HG03280 (cell line): ENCODE measurements at regions not wholly inside any gene's neighbourhood (a gene's known extent, or its start where the extent isn't known, plus 50 kb on each side); places are given as distances from the start of the nearest gene placed in this dataset.

Source experiments
- ATAC-seq: cut with Tn5 transposase; IDR thresholded peaks from one replicate; pipeline ENCODE4 v1.9.1; 2021; ENCODE audit warnings: mild to moderate bottlenecking, moderate library complexity; ENCODE audit not compliant: unreplicated experiment

DNA sequence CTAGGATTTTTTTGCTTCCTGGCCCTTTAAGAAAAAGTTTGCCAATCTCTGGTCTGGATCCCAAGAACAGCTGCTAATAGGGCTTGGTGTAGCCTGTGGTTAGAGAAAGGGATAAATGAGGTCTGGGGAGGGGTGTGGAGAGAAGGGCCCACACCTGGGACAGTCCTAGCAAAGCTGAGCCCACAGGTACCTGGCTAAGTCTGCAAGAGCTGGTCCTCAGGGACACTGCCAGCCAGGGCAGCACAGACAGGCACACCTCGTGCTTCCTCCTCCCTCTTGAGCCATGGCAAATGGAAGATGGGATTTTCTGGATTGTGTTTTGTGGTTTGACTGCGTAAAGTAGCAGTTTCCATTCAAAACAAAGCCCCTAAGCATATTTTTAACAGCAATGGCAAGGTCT lies 217.5 kb downstream of the SOX9 start:
- ATAC-seq = no peak

DNA sequence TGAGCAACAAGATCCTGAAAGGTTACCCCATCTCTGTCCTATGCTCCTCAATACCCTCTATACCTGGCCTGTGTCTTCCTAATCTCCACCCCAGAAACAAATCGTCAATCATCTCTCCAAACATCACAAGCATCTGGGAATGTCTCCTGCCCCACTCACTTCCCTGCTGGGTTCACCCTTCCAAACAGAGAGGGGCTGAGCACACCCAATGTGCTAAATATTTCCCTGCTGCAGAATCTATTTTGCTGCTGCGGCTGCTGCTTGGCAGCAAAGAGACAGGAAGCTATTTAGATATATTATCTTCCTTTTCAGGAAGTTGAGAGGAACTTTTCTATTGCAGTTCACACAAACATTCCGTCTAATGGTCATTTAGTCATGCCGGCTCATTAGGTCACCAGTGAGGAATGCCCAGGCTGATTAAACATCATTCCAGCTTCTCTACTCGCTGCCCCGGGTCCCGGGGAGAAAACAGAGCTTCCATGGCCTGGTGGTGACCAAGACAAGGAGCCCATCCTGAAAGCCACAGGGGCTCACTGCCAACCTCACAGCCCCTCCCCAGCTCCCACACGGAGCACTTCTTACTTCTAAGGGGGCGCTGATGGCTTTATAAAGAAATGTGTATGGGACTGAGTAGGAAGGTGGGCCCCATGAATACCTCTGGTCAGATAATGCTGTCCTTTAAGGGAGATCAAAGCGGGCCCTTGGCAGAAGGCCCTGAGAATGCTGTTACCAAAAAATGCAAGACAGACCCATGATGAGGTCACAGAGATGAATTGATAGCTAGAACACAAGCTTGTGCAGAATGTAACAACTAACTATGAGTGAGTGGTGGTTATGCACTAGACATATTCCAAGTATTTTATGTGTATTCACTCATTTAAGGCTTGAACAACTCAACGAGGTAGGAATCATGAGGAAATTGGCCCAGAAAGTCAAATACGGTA lies 218.3 kb downstream of the SOX9 start:
- no peak for ATAC-seq

DNA sequence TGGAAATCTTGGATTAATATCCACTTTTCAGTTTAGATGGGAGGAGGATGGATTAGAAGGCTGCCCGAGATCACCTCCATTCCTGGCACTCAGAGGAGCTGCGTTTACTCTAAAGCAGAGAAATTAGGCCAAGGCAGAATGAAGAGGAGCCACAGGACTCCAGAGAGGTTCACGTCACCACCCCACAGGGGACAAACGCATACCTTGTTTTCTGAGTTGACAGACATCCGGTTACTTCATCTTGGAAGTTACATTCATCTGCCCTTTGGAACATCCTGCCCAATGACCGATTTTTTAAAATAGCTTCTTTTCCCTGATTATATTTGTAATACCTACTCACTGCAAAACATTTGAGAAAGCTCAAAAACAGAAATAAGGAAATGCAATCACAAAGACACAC lies 220.0 kb downstream of the SOX9 start:
- no peak for ATAC-seq

DNA sequence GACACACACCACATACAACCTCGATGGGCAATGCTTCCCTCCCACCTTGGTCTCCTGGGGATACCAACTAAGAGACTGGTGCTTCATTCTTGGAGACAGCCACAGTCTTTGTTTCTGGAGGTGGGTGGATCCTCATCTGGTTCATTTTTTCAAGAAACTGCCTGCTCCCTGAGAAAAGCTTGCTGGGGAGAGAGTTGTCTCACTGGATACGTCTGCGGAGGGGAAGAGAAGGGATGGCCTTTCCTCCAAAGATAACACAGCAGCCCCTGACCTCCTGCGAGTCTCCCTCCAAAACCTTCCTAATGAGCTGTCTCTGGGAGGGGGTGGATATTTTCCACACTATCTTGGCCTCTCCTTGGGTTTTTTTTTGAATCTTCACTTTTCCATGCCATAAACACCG lies 221.2 kb downstream of the SOX9 start:
- ATAC-seq = no peak

DNA sequence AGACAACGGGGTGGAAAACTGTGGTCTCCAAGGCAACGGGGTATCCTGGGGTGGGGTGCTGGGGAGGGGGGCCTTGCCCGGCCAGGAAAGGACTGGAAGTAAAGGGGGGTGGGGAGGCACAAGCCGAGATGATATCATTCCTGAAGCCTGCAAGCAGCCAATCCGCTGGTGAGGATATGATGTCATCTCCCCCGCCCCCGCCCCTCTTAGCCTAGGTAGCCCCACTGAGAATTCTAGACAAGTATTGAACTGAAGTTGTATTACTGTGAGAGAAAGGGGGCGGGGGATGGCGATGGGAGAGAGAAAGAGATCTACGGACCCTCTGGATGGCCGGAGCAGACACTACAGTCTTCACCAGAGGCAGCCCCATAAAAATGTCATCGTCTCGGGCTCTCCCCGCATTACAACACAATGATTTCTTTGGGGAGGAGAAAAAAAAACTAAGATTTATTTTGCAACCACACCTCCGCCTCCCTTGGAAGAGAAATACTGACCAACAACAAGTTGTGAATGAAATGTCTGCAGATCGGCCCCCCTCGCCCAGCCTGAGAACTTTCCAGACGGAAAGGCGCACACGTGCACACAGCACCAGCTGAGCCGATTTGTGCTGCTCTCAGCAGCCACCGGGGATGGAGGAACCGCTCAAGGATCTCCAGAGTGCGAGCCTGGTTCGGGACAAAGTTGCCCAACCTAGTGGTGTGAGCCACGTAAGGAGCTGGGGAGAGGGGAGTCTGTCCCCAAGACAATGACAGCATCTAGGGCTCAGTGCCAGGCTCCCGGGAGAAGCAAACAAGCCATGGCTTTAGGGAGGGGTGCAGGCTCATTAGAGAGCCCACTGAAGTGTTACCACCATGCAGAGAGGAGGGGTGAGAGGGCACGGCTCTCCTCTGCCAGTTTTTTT lies 222.1 kb downstream of the SOX9 start:
- no peak for ATAC-seq

DNA sequence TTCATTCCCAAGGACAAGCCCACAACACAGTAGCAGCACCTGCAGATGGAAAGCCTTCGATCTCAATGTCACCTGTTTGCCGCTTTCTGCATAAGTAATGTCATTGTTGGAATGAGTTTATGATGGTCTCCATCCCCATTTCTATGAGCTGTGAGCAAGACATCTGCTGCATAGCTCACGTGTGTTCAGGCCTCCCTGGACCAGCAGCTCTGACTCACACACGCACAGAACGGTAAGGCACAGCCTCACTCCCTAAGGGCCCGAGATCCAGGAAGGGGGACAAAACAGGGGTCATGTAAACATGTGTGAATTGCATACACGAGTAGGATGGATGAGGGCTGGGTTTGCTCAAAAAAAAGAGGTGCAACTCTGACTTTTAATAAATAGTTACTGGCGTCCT lies 223.1 kb downstream of the SOX9 start:
- ATAC-seq = no peak

DNA sequence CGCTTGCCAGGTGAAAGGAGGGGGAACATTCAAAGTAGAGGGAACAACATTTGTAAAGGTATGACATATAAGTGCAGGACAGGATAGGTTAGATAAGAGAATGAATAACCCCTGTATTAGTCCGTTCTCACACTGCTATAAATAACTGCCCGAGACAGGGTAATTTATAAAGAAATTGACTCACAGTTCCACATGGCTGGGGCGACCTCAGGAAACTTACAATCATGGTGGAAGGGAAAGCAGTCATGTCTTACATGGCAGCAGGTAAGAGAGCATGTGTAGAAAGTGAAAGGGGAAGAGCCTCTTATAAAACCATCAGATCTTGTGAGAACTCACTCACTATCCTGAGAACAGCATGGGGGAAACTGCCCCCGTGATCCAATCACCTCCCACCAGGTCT lies 223.8 kb downstream of the SOX9 start:
- no peak for ATAC-seq

DNA sequence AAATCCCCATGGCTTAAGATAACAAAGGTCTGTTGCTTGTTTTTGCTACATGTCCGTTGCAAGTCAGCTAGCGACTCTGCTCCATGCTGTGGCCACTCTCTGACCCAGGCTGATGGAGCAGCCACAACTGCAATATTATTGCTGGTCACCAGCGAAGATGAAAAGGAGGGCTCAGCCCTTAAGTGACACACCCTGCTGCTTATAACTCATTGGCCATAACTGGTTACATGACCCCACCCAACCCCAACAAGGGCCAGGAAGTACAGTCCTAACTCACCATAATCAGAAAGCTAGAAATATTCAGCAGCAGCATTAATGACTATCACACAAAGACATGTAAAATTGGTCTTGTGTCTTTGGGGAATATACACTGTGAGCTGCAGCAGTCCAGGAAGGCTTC lies 224.3 kb downstream of the SOX9 start:
- no peak for ATAC-seq

DNA sequence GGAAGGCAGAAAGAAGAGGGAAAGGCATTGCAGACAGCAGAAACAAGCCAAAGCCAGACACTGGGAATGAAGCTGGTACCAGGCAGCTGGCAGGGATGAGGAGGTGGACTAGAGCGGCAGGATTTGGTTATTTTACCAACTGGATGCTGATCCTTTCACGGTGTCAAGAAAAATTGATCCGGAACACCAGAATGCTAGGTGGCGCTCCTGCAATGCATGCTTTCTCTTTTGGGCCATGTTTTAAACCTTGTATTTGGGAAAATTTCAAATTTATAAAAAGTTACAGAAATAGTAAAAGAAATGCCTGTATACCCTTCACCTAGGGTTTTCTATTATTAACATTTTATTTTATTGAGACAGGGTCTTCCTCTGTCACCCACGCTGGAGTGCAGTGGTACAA lies 224.7 kb downstream of the SOX9 start:
- no peak for ATAC-seq

DNA sequence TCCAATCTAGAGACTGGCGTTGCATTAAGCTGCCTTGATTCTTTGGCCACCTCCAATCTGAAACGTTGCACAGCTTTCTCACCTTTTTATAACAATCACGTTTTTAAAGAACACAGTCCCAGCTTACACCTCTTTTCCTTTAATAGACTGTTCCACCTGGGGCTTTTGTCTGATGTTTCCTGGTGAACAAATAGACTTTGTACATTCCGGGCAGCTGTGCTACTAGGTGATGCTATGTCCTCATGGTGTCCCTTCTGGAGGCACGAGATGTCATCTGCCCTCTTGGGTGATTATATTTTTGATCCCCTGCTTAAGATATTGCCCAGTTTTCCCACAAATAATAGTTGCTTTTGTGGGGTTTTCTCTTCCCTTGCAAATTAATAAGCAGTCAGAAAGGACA lies 225.5 kb downstream of the SOX9 start:
- ATAC-seq = no peak

DNA sequence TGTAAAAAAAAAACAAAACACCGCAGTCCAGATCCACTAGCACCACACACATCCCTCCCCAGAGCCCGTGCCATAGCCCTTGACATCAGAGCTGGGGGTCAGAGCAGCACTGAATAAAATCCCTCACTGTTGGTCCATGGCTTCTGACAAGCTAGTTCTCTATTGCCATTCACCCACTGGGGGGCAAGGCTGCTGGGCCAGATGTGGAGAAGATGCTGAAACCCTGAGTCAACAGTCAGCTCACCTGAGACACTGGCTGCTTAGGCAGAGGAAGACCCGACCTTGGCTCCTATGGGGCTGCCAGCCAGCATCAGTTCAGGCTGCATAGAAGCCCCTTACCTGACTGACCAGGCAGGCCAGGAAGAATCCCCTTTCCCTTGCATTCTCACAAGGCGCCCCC lies 228.2 kb downstream of the SOX9 start:
- no peak for ATAC-seq

DNA sequence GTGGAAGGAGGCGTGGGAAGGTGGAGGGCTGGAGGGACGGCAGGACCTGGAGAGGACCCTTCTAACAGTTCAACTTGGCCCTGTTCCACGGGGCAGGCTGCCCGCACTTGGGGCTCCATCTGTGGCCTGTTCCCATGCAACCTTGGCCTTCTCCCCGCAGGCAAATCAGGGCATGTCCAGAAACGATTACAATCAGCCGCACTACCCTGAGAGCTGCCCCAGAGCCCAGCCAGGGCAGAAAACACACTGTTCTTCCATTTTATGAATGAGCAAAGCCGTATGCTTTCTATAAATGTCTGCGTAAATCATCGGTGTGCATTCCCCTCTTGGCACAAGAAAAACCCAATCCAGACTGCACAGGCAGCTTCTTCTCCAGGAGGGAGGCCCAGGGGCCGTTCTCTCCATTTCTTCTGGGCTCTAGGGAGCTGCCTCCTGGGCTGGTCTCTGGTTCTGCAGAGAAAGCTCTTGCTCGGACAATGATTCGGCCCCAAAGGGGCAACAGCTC lies 228.7 kb downstream of the SOX9 start:
- no peak for ATAC-seq

DNA sequence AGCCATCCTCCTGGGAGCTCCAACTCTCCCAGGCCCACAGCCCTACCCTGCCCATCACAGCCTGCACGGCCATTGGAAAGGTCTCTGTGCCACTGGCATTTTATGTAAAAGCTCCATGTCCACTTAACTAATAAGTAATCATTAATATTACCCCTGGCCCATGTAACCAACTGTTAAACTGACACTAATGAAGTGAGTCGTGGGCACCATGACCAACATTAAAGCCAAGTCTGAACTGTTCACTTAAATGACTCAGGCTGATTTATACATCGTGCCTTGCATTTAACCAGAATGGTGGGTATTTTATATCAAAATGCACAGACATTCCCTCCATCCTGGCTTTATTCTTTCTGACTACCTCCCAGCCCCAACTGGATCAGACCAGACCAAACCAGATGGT lies 229.3 kb downstream of the SOX9 start:
- no peak for ATAC-seq

DNA sequence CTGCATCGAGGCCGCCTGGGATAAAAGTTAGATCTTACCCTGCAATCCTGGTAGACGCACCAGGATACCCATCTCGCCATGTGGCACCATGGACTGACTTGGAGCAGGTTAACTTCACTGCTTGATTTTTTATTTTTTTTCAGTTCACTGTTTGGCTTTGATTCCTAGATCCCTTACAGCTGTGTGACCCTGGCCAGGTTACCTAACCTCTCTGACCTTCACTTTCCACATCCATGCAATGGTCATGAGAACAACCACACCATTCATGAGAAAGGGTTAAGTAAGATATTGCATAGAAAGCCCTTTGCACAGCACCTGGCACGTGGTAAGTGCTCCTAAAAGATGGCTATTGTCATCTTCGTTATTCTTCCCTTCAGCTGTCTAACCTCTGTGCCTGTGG lies 230.5 kb downstream of the SOX9 start:
- no peak for ATAC-seq

DNA sequence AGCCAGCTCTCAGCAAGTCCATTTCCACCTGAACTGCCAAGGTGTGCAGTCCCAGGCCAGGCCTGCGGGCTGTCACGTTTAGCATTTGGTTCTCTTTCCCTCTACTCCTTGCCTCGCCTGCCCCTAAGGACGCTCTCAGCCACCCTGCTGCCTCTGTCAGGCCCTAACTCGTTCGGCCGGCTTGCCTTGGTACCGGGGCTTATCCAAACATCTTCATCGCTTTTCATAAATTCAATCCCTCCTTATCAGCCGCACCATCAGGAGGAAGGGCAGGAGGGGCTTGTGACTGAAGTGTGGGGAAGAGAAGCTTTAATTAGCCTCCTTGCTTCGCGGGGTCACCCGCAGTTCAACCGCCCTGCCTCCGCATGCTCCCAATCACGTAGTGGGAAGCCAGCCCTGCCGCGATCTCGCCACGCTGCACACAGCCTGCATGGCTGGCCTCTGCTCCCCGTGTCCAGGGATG lies 231.1 kb downstream of the SOX9 start:
- ATAC-seq = no peak

DNA sequence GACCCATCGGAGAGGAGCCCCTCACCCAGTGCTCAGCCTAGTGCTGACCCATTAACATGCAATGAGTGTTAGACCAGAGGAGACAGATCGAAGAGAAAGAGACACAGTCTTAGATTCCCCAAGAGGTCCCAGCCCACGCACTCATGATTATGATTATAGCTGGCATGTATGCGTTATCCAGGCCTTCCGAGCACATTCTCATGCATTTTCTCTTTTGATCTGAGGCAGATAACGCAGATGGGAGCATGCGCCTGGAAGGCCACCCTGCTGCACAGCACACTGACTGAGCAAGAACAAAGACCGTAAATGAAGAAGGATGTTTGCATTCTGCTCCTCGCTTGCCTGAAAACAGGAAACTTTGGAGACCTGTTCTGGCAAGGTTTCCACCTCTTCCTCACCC lies 232.7 kb downstream of the SOX9 start:
- ATAC-seq = no peak

DNA sequence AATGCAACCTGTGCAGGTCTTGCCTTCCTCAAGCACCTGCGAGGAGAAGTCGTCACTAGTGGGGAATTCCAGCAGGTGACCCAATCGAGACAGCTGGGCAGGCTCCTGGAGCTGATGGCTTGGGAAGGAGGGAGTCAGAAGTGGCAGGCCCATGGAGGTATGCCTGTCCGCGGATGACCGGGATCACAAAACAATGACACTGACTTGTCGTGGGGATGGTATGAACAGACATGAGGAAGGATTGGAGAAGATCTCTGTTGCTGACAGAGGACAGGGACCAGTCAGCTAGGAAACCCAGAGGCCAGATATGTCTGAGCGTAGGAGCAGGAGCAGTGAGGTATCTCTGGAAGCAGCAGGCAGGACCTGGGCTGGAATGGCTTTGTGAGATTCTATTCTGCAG lies 233.3 kb downstream of the SOX9 start:
- ATAC-seq = no peak

DNA sequence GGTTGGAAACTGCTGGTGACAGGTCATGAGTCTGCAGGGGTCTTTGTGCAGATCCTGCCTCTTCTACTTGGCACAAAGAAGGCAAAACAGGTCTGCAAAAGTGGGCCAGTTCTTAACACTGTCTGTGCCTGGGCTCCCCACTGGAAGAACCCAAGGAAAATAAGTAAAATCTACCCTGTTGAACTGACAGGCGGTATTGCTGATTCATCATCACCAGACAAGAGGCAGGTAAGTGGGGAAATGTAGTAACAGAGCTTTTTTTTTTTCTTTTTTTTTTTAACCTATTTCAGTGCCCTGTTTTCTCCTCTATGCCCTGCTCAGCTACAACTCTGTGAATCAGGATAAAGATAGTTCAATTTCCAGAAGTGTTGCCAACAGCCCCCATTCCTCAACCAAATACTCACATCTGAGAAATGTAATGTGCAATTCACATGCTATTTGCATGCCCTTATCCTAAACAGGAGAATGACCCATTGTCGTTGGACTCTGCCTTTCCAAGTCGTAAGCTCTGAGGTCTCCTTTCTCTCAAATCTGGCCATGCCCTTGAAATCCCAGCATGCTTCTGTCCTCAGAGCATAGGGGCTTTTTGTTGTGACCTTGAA lies 237.0 kb downstream of the SOX9 start:
- no peak for ATAC-seq

DNA sequence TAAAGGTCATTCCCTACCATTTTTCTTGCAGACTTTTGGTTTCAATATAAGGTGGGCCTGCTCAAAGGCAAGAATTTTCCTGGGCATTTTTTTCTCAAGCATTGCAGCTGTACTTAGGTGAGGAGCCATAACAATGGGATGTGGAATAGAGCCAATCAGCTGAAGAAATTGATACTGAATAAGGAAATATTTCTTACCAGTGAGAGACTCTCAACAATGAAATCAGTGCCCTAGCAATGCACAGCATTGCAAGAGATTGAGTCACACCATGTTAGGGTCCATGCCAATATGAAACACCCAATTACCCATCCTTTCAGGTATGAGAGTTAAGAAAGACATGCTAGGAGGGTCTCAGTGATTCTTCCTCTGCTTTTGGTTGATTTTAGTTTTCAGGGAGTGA lies 237.6 kb downstream of the SOX9 start:
- ATAC-seq = no peak

DNA sequence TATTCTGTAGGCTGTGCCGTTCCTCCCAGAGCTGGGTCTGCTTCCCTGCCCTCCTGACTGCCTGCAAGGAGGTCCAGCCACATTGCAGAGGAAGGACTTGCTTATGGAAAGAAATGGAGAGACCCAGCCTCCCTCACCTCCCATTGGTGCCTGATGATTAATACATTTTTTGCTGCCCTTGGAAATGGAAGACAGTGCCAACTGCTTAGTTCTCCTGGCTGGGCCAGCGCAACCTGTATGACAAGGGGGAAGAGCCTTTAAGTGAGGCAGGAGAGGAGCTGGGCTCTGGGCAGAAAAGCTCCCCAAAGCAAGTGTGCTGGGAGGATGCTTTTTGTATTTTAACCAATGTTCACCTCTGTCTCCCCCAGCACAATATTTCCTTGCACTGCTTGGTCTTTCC lies 238.5 kb downstream of the SOX9 start:
- no peak for ATAC-seq

DNA sequence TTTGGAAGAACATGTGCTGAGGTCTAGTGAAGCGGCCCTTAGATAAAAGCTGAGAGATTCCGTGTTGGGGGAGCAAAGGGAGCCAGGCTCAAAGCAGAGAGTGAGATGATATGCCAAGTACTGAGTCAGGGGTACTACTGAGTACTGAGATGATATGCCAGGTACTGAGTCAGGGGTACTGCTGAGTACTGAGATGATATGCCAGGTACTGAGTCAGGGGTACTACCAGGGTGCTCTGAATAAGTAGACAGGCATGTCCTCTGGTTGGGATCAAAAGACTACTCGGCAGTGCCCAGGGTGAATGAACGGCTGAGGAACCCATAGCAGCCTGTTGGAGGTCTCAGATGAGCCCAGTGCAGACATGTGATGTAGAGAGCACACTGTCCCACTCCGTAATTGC lies 239.0 kb downstream of the SOX9 start:
- ATAC-seq = no peak
